Central memory CD8-positive, alpha-beta T cell (primary cell): ENCODE measurements at regions not wholly inside any gene's neighbourhood (a gene's known extent, or its start where the extent isn't known, plus 50 kb on each side); places are given as distances from the start of the nearest gene placed in this dataset.
"Not testable (repeated sequence)": the region's sequence is repeated elsewhere in the genome, so short reads cannot be mapped to it uniquely, and the experiment has no call there.

ENCODE experiments used
- ATAC-seq: fragments of 150-1000 bp; cut with Tn5 transposase; replicated peaks from 2 replicates; pipeline ENCODE4 v1.10.0; 2022; ENCODE audit warnings: mild to moderate bottlenecking, moderate FRiP score, moderate number of reproducible peaks; ENCODE audit not compliant: poor library complexity, severe bottlenecking; ENCODE audit errors: extremely low read depth
- DNase-seq, 2 donors: peaks; one replicate each; pipeline ENCODE4 v3.0.0; 2021; ENCODE audit warnings: low spot score in 2 of 2
- H3K27ac Mint-ChIP-seq: one replicate; pipeline ENCODE4 v1.8.0; 2022; ENCODE audit warnings: low read depth, mild to moderate bottlenecking, moderate library complexity, mixed read lengths
- H3K27me3 Mint-ChIP-seq: one replicate; pipeline ENCODE4 v1.8.0; 2022; ENCODE audit warnings: mixed read lengths
- H3K36me3 Mint-ChIP-seq: one replicate; pipeline ENCODE4 v1.8.0; 2022; ENCODE audit warnings: mild to moderate bottlenecking, moderate library complexity, mixed read lengths; ENCODE audit not compliant: insufficient read depth
- H3K4me1 Mint-ChIP-seq: one replicate; pipeline ENCODE4 v1.8.0; 2022; ENCODE audit warnings: mixed read lengths
- H3K4me3 Mint-ChIP-seq: one replicate; pipeline ENCODE4 v1.8.0; 2022; ENCODE audit warnings: mild to moderate bottlenecking, moderate library complexity, mixed read lengths
- H3K9me3 Mint-ChIP-seq: one replicate; pipeline ENCODE4 v1.8.0; 2022; ENCODE audit warnings: mixed read lengths

DNA sequence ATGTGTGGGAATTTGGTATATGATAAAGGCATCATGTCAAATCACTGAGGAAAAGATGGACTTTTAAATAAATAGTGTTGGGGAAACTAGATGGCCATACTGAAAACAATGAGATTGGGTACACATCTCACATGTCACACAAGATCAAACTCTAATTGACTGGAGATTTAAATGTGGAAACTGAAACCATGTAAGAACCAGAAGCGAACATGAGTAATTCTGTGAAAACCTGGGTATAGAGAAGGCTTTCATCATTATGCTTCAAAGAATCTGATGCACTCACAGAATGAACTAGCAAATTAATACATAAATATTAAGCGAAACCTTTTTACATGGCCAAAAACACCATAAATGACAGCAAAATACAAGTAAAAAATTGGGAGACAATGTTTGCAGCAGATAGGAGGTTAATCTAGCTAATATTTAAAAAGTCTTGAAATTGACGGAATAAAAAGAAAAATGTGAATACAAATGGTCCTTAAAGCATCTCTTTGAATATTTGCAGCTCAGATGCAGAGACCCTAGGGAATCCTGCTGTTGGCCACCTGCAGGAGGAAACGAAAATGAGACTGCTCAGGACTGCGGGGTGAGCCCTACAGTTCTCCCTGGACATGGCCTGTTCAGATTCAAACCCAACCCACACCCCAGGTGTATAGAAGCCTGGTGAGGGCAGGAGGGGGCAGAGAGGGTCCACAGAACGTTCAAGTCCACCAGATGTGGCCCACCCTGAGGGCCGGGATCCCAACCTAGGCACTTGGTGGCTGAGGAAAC is 297.6 kb upstream of the WSB1 start:
- not testable (repeated sequence) for DNase-seq, ATAC-seq, H3K4me3 Mint-ChIP-seq, H3K4me1 Mint-ChIP-seq, H3K36me3 Mint-ChIP-seq, H3K9me3 Mint-ChIP-seq, H3K27ac Mint-ChIP-seq
- H3K27me3 Mint-ChIP-seq, result peaks cover 14% of the 10 kb centered on the region

DNA sequence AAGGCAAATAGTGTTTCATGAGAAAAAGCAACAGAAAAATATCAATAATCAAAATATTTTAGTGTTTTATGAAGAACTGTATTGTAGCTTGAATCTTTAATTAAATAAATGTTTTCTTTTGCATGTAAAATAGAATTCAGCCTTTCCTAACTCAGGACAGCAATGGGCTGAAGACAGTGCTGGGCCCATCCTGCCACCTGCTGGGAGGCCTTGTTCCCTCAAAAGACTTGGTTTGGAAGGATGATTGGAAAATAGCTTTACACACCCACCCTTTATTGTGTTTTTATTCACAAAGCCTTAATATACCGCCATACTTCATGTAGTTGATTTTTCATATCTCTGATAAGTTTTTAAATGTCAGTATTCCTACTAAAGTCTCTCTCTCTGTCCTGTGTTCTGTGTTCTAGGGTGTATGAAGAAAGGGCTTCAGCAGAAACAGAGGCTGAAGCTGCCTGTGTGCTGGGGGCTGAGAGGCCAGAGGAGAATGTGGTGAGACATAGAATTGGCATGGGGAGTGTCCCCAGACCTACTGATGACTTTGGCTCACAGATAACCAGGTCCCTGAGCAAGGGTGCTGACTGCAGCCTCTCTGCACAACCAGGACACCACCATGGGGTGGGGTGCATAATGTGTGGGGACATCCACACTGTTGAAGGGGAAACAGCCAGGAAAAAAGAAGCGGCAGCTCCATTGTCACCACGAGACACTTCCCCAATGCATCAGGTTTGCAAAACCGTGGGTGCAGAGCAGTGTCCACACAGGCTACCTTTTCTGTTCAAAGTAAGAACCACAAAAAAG is 286.0 kb upstream of the WSB1 start:
- DNase-seq, H3K4me1 Mint-ChIP-seq, H3K9me3 Mint-ChIP-seq, H3K27me3 Mint-ChIP-seq, H3K27ac Mint-ChIP-seq, H3K36me3 Mint-ChIP-seq, H3K4me3 Mint-ChIP-seq, ATAC-seq: not testable (repeated sequence)

- Mint-ChIP-seq H3K4me1 (no peaks in the 10 kb centered on the region), H3K36me3 (no peaks in the 10 kb centered on the region), H3K4me3 (no peak overlapping the region), H3K27ac (no peak overlapping the region), H3K27me3 (no peaks in the 10 kb centered on the region), H3K9me3 (no peaks in the 10 kb centered on the region)
- ATAC-seq (no peak), DNase-seq (no peak)
Measured at GRCh38 chr17:27009087-27009486, 284.8 kb upstream of the WSB1 start.

DNA sequence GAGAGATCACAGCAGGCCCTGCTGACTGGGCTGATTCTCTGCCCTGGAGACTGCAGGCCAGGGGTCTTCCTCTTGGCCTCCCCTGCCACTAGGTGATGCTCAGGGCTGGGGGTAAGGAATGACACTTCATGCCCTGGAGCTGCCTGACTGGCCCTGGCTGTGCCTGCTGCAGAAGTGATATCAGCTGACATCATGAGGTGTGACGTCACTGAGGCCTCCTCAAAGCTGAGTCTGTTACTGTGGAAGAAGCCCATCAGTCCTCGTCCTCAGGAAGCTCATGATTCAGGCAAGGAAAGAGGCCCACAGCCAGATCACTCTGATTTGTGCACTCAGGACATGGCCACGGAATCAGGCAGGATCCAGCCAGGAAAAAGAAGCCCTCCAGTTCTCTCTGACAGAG is 283.8 kb upstream of the WSB1 start:
- not testable (repeated sequence) for H3K4me3 Mint-ChIP-seq

DNA sequence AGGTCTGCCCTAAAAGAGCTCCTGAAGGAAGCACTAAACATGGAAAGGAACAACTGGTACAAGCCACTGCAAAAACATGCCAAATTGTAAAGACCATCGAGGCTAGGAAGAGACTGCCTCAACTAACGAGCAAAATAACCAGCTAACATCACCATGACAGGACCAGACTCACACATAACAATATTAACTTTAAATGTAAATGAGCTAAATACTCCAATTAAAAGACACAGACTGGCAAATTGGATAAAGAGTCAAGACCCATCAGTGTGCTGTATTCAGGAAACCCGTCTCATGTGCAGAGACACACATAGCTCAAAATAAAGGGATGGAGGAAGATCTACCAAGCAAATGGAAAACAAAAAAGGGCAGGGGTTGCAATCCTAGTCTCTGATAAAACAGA is 263.4 kb upstream of the WSB1 start:
- not testable (repeated sequence) for H3K4me3 Mint-ChIP-seq, ATAC-seq, H3K4me1 Mint-ChIP-seq, DNase-seq, H3K36me3 Mint-ChIP-seq, H3K27me3 Mint-ChIP-seq, H3K27ac Mint-ChIP-seq
- peaks cover 11% of the 10 kb centered on the region for H3K9me3 Mint-ChIP-seq

More for the DNA sequence above, 283.8 kb upstream of the WSB1 start:
- H3K4me1 Mint-ChIP-seq, DNase-seq, H3K27me3 Mint-ChIP-seq, H3K36me3 Mint-ChIP-seq, H3K27ac Mint-ChIP-seq, ATAC-seq, H3K9me3 Mint-ChIP-seq: not testable (repeated sequence)

- no peak overlapping the region for H3K4me3 Mint-ChIP-seq
- DNase-seq, result no peak
- no peaks in the 10 kb centered on the region for H3K27me3 Mint-ChIP-seq
- no peaks in the 10 kb centered on the region for H3K4me1 Mint-ChIP-seq
- no peaks in the 10 kb centered on the region for H3K36me3 Mint-ChIP-seq
- H3K27ac Mint-ChIP-seq, result no peak overlapping the region
- ATAC-seq, result no peak
- no peaks in the 10 kb centered on the region for H3K9me3 Mint-ChIP-seq
Measured at GRCh38 chr17:27038676-27039075, 255.2 kb upstream of the WSB1 start.

GRCh38 chr17:27045039-27045438 is 248.9 kb upstream of the WSB1 start:
- DNase-seq, H3K4me1 Mint-ChIP-seq, ATAC-seq, H3K9me3 Mint-ChIP-seq, H3K27ac Mint-ChIP-seq, H3K27me3 Mint-ChIP-seq, H3K4me3 Mint-ChIP-seq, H3K36me3 Mint-ChIP-seq: not testable (repeated sequence)

DNA sequence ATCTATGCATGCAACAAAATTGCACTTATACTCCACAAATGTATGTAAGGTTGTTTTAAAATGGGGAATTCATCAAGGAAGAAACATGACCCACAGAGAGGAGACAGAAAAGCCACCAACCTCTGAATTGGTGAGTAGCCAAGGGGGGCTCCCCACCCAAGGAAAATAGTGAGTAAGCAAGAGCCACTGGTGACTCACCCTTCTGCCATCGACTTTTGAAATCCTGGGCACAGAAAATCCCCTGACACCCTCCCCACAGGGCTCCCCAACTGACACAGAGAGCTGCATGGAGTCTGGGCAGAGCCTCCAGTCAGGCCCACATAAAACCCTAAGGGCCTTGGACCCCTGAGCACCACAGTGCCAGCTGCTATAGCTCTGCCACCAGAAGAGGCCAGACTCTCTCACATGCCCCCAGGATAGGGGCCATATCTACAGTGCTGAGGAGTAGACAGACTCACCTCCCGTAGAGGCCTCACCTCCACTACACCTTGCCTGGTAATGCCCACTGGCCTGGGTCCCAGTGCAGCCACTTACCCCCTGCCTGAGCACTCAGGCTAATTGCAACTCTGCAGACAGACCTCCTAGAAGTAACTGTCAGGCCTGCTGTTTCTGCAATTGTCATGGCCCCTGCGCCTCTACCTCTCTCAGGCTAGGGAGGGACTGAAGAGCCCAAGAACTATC is 244.7 kb upstream of the WSB1 start:
- no peaks in the 10 kb centered on the region for H3K36me3 Mint-ChIP-seq
- H3K27ac Mint-ChIP-seq, result no peak overlapping the region

GRCh38 chr17:27065588-27065987 is 228.3 kb upstream of the WSB1 start:
- Mint-ChIP-seq H3K36me3 (no peaks in the 10 kb centered on the region), H3K9me3 (no peaks in the 10 kb centered on the region), H3K27me3 (peaks cover 63% of the 10 kb centered on the region), H3K4me1 (no peaks in the 10 kb centered on the region), H3K27ac (no peak overlapping the region), H3K4me3 (no peak overlapping the region)
- ATAC-seq (no peak), DNase-seq (no peak)

More for the DNA sequence above, 244.7 kb upstream of the WSB1 start:
- no peaks in the 10 kb centered on the region for H3K4me1 Mint-ChIP-seq
- DNase-seq, result no peak
- H3K27me3 Mint-ChIP-seq, result peaks cover 13% of the 10 kb centered on the region
- ATAC-seq, result no peak
- no peak overlapping the region for H3K4me3 Mint-ChIP-seq
- no peaks in the 10 kb centered on the region for H3K9me3 Mint-ChIP-seq

GRCh38 chr17:27066315-27066714 is 227.6 kb upstream of the WSB1 start:
- H3K4me1 Mint-ChIP-seq, result no peaks in the 10 kb centered on the region
- H3K9me3 Mint-ChIP-seq, result no peaks in the 10 kb centered on the region
- no peak for ATAC-seq
- peaks cover 61% of the 10 kb centered on the region for H3K27me3 Mint-ChIP-seq
- H3K4me3 Mint-ChIP-seq, result no peak overlapping the region
- H3K36me3 Mint-ChIP-seq, result no peaks in the 10 kb centered on the region
- H3K27ac Mint-ChIP-seq, result no peak overlapping the region
- DNase-seq, result no peak

DNA sequence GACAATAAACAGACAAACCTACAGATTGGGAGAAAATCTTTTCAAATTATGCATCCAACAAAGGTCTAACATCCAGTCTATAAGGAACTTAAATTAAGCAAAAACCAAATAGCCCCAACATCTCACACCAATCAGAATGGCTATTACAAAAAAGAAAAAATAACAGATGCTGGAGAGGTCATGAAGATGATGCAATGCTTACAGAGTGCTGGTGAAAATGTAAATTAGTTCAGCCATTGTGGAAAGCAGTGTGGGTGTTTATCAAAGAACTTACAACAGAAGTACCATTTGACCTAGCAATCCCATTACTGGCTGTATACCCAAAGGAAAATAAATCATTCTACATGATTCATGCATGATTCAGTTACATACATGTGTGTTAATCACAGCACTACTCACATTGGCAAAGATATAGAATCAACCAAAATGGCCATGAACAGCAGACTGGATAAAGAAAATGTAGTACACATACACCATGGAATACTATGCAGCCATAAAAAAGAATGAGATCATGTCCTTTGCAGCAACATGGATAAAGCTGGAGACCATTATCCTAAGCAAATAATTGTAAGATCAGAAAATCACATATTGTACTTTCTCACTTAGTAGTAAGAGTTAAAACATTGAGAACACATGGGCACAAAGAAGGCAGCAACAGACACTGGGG is 223.9 kb upstream of the WSB1 start:
- Mint-ChIP-seq H3K4me1 (no peaks in the 10 kb centered on the region), H3K4me3 (no peak overlapping the region), H3K36me3 (no peaks in the 10 kb centered on the region), H3K9me3 (no peaks in the 10 kb centered on the region), H3K27me3 (peaks cover 25% of the 10 kb centered on the region), H3K27ac (no peak overlapping the region)
- no peak for ATAC-seq
- DNase-seq, result no peak

GRCh38 chr17:27070836-27071235 is 223.1 kb upstream of the WSB1 start:
- DNase-seq (no peak), ATAC-seq (no peak)
- no peak overlapping the region for H3K4me3 Mint-ChIP-seq
- peaks cover under 1% of the 10 kb centered on the region for H3K9me3 Mint-ChIP-seq
- H3K27ac Mint-ChIP-seq, result no peak overlapping the region
- H3K4me1 Mint-ChIP-seq, result no peaks in the 10 kb centered on the region
- no peaks in the 10 kb centered on the region for H3K36me3 Mint-ChIP-seq
- H3K27me3 Mint-ChIP-seq, result peaks cover 31% of the 10 kb centered on the region
